Endothelial cell of umbilical vein (primary cell): ENCODE measurements at regions not wholly inside any gene's neighbourhood (a gene's known extent, or its start where the extent isn't known, plus 50 kb on each side); places are given as distances from the start of the nearest gene placed in this dataset.

Experiments
- BruUV-seq: library from RNA; stranded (reverse); fragments of 400-500 nt; replicated peaks from 2 replicates; lab custom pipeline; 2021; lab: Mats Ljungman, UMichigan
- CTCF ChIA-PET: fragments of 300-600, 350-600 bp; sonication (Branson Sonifier 250); formaldehyde crosslinking; loops from one replicate; lab custom pipeline; 2021; ENCODE audit warnings: antibody characterized with exemption, inconsistent platforms; lab: Charles Lee
- POLR2A ChIA-PET: fragments of 300-600, 350-600 bp; sonication (Branson Sonifier 250); formaldehyde crosslinking; loops from one replicate; lab custom pipeline; 2021; ENCODE audit warnings: antibody characterized with exemption, inconsistent platforms; lab: Charles Lee
- DNase-seq: peaks from one replicate; pipeline ENCODE4 v3.0.0-alpha.2; 2011; ENCODE audit warnings: low read depth, low spot score
- FAIRE-seq: peaks from 2 replicates; lab custom pipeline; 2011; peaks lifted over from hg19 to GRCh38; lab: Jason Lieb, UNC
- H2AFZ ChIP-seq: 2 replicates; pipeline ENCODE4 v1.6.0; 2012; ENCODE audit warnings: low read depth, low read length, control low read depth, inconsistent platforms
- H3K27ac ChIP-seq: 2 replicates; pipeline ENCODE4 v1.5.1; 2011; ENCODE audit warnings: low read depth, mild to moderate bottlenecking, control low read depth, low read length, moderate library complexity; ENCODE audit not compliant: insufficient read depth
- H3K27me3 ChIP-seq, 2 experiments: 2 replicates each; pipeline versions ENCODE4 v1.6.0 to v1.6.1; 2011; ENCODE audit warnings: low read length in 2 of 2, mixed read lengths in 1 of 2; ENCODE audit not compliant: control insufficient read depth in 2 of 2, insufficient read depth in 2 of 2
- H3K36me3 ChIP-seq, 2 experiments: 2 replicates in 1 of 2; 3 replicates in 1 of 2; pipeline ENCODE4 v1.5.1; 2011; ENCODE audit warnings: low read length in 2 of 2, mild to moderate bottlenecking in 1 of 2, moderate library complexity in 1 of 2; ENCODE audit not compliant: control insufficient read depth in 2 of 2, insufficient read depth in 2 of 2; ENCODE audit errors: extremely low read depth in 1 of 2
- H3K4me1 ChIP-seq: 3 replicates; pipeline ENCODE4 v1.5.1; 2011; ENCODE audit warnings: mild to moderate bottlenecking, low read length; ENCODE audit not compliant: control insufficient read depth, insufficient read depth; ENCODE audit errors: extremely low read depth
- H3K4me2 ChIP-seq: 2 replicates; pipeline ENCODE4 v1.6.1; 2011; ENCODE audit warnings: low read length, control low read depth, mixed read lengths; ENCODE audit not compliant: insufficient read depth
- H3K4me3 ChIP-seq, 3 experiments: fragments of 200-600 bp in 1 of 3; sonication (generic), shearing (Covaris generic) in 1 of 3; replicated peaks in 1 of 3; 2 replicates each; pipeline ENCODE4 v1.5.1; 2011 to 2016; ENCODE audit warnings: control low read depth in 3 of 3, low read length in 3 of 3, mild to moderate bottlenecking in 2 of 3, inconsistent platforms in 1 of 3, low read depth in 1 of 3, moderate library complexity in 1 of 3; ENCODE audit not compliant: insufficient read depth in 1 of 3
- H3K79me2 ChIP-seq: 2 replicates; pipeline ENCODE4 v1.6.0; 2012; ENCODE audit warnings: low read length, inconsistent platforms; ENCODE audit not compliant: control insufficient read depth, insufficient read depth
- H3K9ac ChIP-seq: replicated peaks from 2 replicates; pipeline ENCODE3; 2011; ENCODE audit warnings: low read length, control low read depth; ENCODE audit not compliant: insufficient read depth; ENCODE audit errors: extremely low read depth
- H3K9me1 ChIP-seq: replicated peaks from 3 replicates; pipeline ENCODE4 v1.6.0; 2011; ENCODE audit warnings: mild to moderate bottlenecking, low read length; ENCODE audit not compliant: control insufficient read depth, insufficient read depth; ENCODE audit errors: extremely low read depth
- H3K9me3 ChIP-seq: replicated peaks from 2 replicates; pipeline ENCODE4 v1.5.1; 2012; ENCODE audit warnings: low read length, inconsistent platforms; ENCODE audit not compliant: control insufficient read depth, insufficient read depth
- H4K20me1 ChIP-seq: replicated peaks from 2 replicates; pipeline ENCODE3; 2011; ENCODE audit warnings: mild to moderate bottlenecking, low read length; ENCODE audit not compliant: control insufficient read depth, insufficient read depth; ENCODE audit errors: extremely low read depth
- FOS ChIP-seq: IDR thresholded peaks from 2 replicates; pipeline ENCODE4 v1.6.1; 2011; ENCODE audit warnings: mild to moderate bottlenecking, low read length, moderate library complexity, borderline replicate concordance; ENCODE audit not compliant: insufficient read depth
- GATA2 ChIP-seq: IDR thresholded peaks from 2 replicates; pipeline ENCODE4 v1.7.0; 2011; ENCODE audit warnings: low read depth, mild to moderate bottlenecking, moderate library complexity, mixed read lengths, low read length; ENCODE audit not compliant: insufficient read length, insufficient read depth
- JUN ChIP-seq: IDR thresholded peaks from 2 replicates; pipeline ENCODE4 v1.6.1; 2011; ENCODE audit warnings: borderline replicate concordance, low read depth; ENCODE audit not compliant: insufficient read length, insufficient read depth
- MYC ChIP-seq: IDR thresholded peaks from one replicate; pipeline ENCODE4 v1.6.1; 2011; ENCODE audit warnings: mild to moderate bottlenecking, low read depth, low read length
- POLR2A ChIP-seq: IDR thresholded peaks from 2 replicates; pipeline ENCODE4 v1.6.1; 2012; ENCODE audit warnings: low read depth, mild to moderate bottlenecking, control low read depth, low read length
- POLR2AphosphoS5 ChIP-seq: IDR thresholded peaks from 2 replicates; pipeline ENCODE4 v1.6.1; 2012; ENCODE audit warnings: low read depth, mild to moderate bottlenecking, control low read depth, low read length, moderate library complexity; ENCODE audit not compliant: insufficient read depth
- dilution Hi-C: fragments of 300-500 bp; cut with MboI; formaldehyde crosslinking; loops from one replicate; pipeline ENCODE4 v1.15.0; 2019; ENCODE audit warnings: low sequenced_read_pairs; ENCODE audit not compliant: extremely low pct_ligation_motif_present
- intact Hi-C: fragments of 100-400 bp; cut with micrococcal nuclease; formaldehyde crosslinking; loops from one replicate; pipeline ENCODE4 v1.10.0; 2022
- TF ChIP-seq, protein P1 (sequence below): IDR thresholded peaks from 2 replicates; pipeline ENCODE4 v1.6.1; 2011; ENCODE audit not compliant: insufficient read depth, insufficient read length
- TF ChIP-seq, protein P2 (sequence below), 2 donors: IDR thresholded peaks; 1 replicate in 1 of 2; 2 replicates in 1 of 2; pipeline ENCODE4 v1.5.1; 2011; ENCODE audit warnings: low read length in 2 of 2, mild to moderate bottlenecking in 2 of 2, moderate library complexity in 2 of 2, control low read depth in 1 of 2, inconsistent platforms in 1 of 2, low read depth in 1 of 2; ENCODE audit not compliant: insufficient read depth in 1 of 2; ENCODE audit errors: extremely low read depth in 1 of 2

DNA sequence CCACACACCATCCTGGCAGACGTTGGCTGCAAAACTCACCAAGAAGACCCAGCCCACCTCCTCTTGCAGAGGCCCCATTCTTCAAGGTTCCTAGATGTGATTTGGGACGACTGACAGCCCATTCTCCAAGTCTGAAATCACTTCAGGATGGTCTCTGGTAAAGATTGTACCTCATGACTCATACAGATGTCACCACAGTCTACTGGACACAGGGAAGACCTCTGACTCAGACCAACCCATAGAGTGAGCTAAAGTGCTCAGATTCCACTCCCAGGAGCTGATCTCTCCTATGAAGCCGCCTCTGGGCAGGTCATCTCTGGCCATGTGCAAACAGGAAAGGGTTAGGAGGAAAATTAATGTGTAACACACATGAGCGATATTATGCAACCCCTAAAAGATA, 102.4 kb upstream of the VWC2 start:
- POLR2A ChIA-PET: no interaction called here
- Histone ChIP-seq H3K4me1 (no peaks in the 10 kb centered on the region), H2AFZ (no peak overlapping the region), H3K9ac (no peak overlapping the region), H3K36me3 (no peaks in the 10 kb centered on the region), H3K9me3 (peaks cover 21% of the 10 kb centered on the region), H3K4me3 (no peak overlapping the region), H3K27me3 (no peaks in the 10 kb centered on the region), H3K9me1 (no peaks in the 10 kb centered on the region), H3K27ac (no peak overlapping the region), H3K79me2 (no peaks in the 10 kb centered on the region), H4K20me1 (no peaks in the 10 kb centered on the region), H3K4me2 (no peak overlapping the region)
- CTCF ChIA-PET: no interaction called here
- no peak for DNase-seq
- intact Hi-C loops (no loop called here), dilution Hi-C loops (no loop called here)
- FAIRE-seq: no peak
- no peak for TF ChIP-seq JUN
- TF ChIP-seq FOS: no peak
- no peak for TF ChIP-seq POLR2AphosphoS5
- TF ChIP-seq POLR2A: no peak
- TF ChIP-seq GATA2: no peak
- TF ChIP-seq, protein P1, sequence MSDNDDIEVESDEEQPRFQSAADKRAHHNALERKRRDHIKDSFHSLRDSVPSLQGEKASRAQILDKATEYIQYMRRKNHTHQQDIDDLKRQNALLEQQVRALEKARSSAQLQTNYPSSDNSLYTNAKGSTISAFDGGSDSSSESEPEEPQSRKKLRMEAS: no peak
- TF ChIP-seq MYC: no peak
- TF ChIP-seq, protein P2, sequence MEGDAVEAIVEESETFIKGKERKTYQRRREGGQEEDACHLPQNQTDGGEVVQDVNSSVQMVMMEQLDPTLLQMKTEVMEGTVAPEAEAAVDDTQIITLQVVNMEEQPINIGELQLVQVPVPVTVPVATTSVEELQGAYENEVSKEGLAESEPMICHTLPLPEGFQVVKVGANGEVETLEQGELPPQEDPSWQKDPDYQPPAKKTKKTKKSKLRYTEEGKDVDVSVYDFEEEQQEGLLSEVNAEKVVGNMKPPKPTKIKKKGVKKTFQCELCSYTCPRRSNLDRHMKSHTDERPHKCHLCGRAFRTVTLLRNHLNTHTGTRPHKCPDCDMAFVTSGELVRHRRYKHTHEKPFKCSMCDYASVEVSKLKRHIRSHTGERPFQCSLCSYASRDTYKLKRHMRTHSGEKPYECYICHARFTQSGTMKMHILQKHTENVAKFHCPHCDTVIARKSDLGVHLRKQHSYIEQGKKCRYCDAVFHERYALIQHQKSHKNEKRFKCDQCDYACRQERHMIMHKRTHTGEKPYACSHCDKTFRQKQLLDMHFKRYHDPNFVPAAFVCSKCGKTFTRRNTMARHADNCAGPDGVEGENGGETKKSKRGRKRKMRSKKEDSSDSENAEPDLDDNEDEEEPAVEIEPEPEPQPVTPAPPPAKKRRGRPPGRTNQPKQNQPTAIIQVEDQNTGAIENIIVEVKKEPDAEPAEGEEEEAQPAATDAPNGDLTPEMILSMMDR (IDR thresholded peaks at IDR 0.05; ENCODE audit: extremely low read depth in 1 of 2, insufficient read depth in 1 of 2, low read depth in 1 of 2, low read length in 2 of 2): no peak
- no TSS peak for BruUV-seq
